Tibial nerve (tissue), 4 donors: ENCODE measurements at regions not wholly inside any gene's neighbourhood (a gene's known extent, or its start where the extent isn't known, plus 50 kb on each side); places are given as distances from the start of the nearest gene placed in this dataset.

Experiments
- DNase-seq, 2 donors: peaks; one replicate each; pipeline ENCODE4 v3.0.0-alpha.2; 2019; ENCODE audit warnings: low spot score in 2 of 2
- H3K27ac ChIP-seq, 4 donors: fragments of 200-600 bp; sonication (generic) in 3 of 4; one replicate each; pipeline ENCODE4 v1.5.1; 2017 to 2019; ENCODE audit warnings: mild to moderate bottlenecking in 1 of 4
- H3K27me3 ChIP-seq, 2 donors: fragments of 200-600 bp; sonication (generic) in 1 of 2; one replicate each; pipeline versions ENCODE4 v1.5.1 to v1.6.0; 2017 to 2019
- H3K36me3 ChIP-seq, 3 donors: fragments of 200-600 bp; sonication (generic); one replicate each; pipeline ENCODE4 v1.5.1; 2018 to 2019
- H3K4me1 ChIP-seq, 4 donors: fragments of 200-600 bp; sonication (generic) in 3 of 4; one replicate each; pipeline ENCODE4 v1.5.1; 2017 to 2019
- H3K4me3 ChIP-seq, 4 donors: fragments of 200-600 bp; sonication (generic) in 3 of 4; one replicate each; pipeline ENCODE4 v1.5.1; 2017 to 2019; ENCODE audit warnings: mild to moderate bottlenecking in 1 of 4, moderate library complexity in 1 of 4
- H3K9me3 ChIP-seq, 4 donors: fragments of 200-600 bp; sonication (generic) in 3 of 4; one replicate each; pipeline ENCODE4 v1.5.1; 2017 to 2019
- CTCF ChIP-seq, 5 experiments: fragments of 200-600 bp in 3 of 5; fragments of 450-650 bp in 2 of 5; sonication (generic) in 3 of 5; IDR thresholded peaks; one replicate each; pipeline ENCODE4 v1.5.1; 2016 to 2019; ENCODE audit warnings: antibody characterized with exemption in 5 of 5, mild to moderate bottlenecking in 3 of 5, moderate library complexity in 2 of 5
- EP300 ChIP-seq, 2 donors: sonication (generic); formaldehyde crosslinking; IDR thresholded peaks; one replicate each; pipeline ENCODE4 v1.6.1; 2017; ENCODE audit warnings: antibody characterized with exemption in 2 of 2, mild to moderate bottlenecking in 1 of 2
- POLR2A ChIP-seq, 2 donors: fragments of 450-650 bp; IDR thresholded peaks; one replicate each; pipeline ENCODE4 v1.6.1; 2017; ENCODE audit warnings: antibody characterized with exemption in 2 of 2, mild to moderate bottlenecking in 2 of 2, moderate library complexity in 2 of 2
- WGBS, 2 donors: methylation state at CpG; one replicate each; pipeline ENCODE4 v1.1.5; 2018; 5-methylcytosine and 5-hydroxymethylcytosine counted together

DNA sequence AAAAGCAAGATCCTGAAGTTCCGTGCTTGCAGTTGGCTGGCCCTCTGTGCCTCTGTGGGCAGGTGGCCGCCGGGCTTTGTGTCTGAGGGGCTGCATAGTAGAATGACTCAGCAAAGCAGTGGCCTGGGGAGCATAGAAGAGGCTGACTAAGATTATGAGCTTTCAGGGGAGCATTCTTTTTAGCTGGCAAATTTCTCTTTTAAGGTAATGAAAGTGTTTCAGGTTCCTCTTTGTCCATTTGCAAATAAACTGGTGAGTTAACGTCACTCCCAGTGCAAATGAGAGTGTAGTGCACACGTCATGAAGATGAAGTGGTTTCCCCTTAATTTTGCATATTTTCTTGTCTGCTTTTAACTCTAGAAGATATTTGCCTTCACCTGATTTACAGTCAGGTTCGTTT is 98.6 kb downstream of the BCL2L11 start:
- DNase-seq, result no peak
- TF ChIP-seq POLR2A (IDR thresholded peaks at IDR 0.05) (no peak), CTCF (IDR thresholded peaks at IDR 0.05) (no peak), EP300 (IDR thresholded peaks at IDR 0.05) (no peak)
- Histone ChIP-seq H3K27ac (no peak overlapping the region), H3K36me3 (peaks cover 0 to 6% (median 0%) of the 10 kb centered on the region in 3 donors), H3K9me3 (peaks cover 0 to 14% (median 1%) of the 10 kb centered on the region in 4 donors), H3K4me1 (no peaks in the 10 kb centered on the region), H3K4me3 (no peak overlapping the region), H3K27me3 (no peaks in the 10 kb centered on the region)
- 61 to 70% methylated on average over 6 of the region's 6 CpGs for WGBS, 2 donors

GRCh38 chr2:111219734-111220505 is 99.2 kb downstream of the BCL2L11 start:
- H3K27me3 ChIP-seq, result no peaks in the 10 kb centered on the region
- no peak overlapping the region for H3K4me3 ChIP-seq
- H3K36me3 ChIP-seq, result peaks cover 0 to 3% (median 0%) of the 10 kb centered on the region in 3 donors
- DNase-seq, result no peak
- no peak overlapping the region for H3K27ac ChIP-seq
- WGBS, 2 donors, result 85 to 91% methylated on average over 5 of the region's 5 CpGs
- no peaks in the 10 kb centered on the region for H3K4me1 ChIP-seq
- H3K9me3 ChIP-seq, result peaks cover 0 to 7% (median 0%) of the 10 kb centered on the region in 4 donors
- TF ChIP-seq EP300 (IDR thresholded peaks at IDR 0.05), result no peak
- TF ChIP-seq POLR2A (IDR thresholded peaks at IDR 0.05), result no peak
- TF ChIP-seq CTCF (IDR thresholded peaks at IDR 0.05), result no peak

DNA sequence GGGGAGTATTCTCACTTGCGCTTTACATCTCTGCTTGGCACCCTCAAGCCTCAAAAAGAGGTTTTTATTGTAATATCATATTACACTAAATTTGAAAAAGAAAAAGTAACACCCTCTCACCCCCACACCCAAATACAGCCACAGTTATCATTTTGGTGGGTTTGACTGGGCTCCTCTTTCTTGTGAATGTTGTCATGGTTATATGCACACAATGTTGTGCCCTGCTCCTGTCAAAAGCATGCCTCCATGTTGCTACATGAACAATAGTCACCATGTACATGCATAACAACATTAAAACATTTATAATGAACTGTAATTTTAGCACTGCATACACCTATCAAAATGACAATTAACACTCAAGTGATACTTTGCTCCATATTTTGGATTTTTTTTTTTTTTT is 100.2 kb downstream of the BCL2L11 start:
- no peaks in the 10 kb centered on the region for H3K27me3 ChIP-seq
- peaks cover 0 to 5% (median 0%) of the 10 kb centered on the region in 4 donors for H3K9me3 ChIP-seq
- no peak for DNase-seq
- H3K4me1 ChIP-seq, result no peaks in the 10 kb centered on the region
- no peaks in the 10 kb centered on the region for H3K36me3 ChIP-seq
- H3K27ac ChIP-seq, result no peak overlapping the region
- no peak for TF ChIP-seq CTCF (IDR thresholded peaks at IDR 0.05)
- no peak for TF ChIP-seq EP300 (IDR thresholded peaks at IDR 0.05)
- no peak for TF ChIP-seq POLR2A (IDR thresholded peaks at IDR 0.05)
- WGBS, 2 donors, result 96 to 98% methylated on average over 1 of the region's 1 CpG
- no peak overlapping the region for H3K4me3 ChIP-seq

DNA sequence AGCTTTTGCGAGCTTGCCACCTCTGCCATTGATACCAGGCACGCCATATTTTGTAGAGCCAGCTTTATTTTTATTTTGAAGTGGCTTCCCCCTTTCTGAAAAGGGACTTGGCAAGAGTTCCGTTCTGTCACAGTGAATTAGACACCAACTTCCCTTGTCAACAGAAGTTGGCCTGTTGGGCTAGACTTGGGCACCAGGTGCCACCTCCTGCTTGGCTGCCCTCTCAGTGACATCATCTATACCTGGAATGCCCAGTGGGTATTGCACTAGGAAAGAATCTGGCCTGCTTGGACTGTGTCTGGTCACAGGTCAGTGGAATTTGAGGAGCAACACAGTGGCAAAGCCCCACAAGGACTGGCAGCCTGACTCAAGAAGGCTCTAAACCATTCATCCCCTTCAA is 101.0 kb downstream of the BCL2L11 start:
- TF ChIP-seq POLR2A (IDR thresholded peaks at IDR 0.05) (no peak), EP300 (IDR thresholded peaks at IDR 0.05) (no peak)
- WGBS, 2 donors, result 80 to 85% methylated on average over 3 of the region's 3 CpGs
- Histone ChIP-seq H3K27me3 (no peaks in the 10 kb centered on the region), H3K9me3 (peaks cover 0 to 3% (median 0%) of the 10 kb centered on the region in 4 donors), H3K4me3 (no peak overlapping the region), H3K4me1 (no peaks in the 10 kb centered on the region), H3K27ac (no peak overlapping the region), H3K36me3 (no peaks in the 10 kb centered on the region)
- no peak for DNase-seq

- no peaks in the 10 kb centered on the region for H3K4me1 ChIP-seq
- DNase-seq, result no peak
- H3K27me3 ChIP-seq, result no peaks in the 10 kb centered on the region
- TF ChIP-seq EP300 (IDR thresholded peaks at IDR 0.05) (no peak), POLR2A (IDR thresholded peaks at IDR 0.05) (no peak), CTCF (IDR thresholded peaks at IDR 0.05) (no peak)
- no peaks in the 10 kb centered on the region for H3K9me3 ChIP-seq
- WGBS, 2 donors, result 78 to 92% methylated on average over 3 of the region's 3 CpGs
- no peak overlapping the region for H3K27ac ChIP-seq
- H3K36me3 ChIP-seq, result no peaks in the 10 kb centered on the region
- no peak overlapping the region for H3K4me3 ChIP-seq
Observed at GRCh38 chr2:111222204-111222866, 101.6 kb downstream of the BCL2L11 start.
